ENCODE measurements at regions not wholly inside any gene's neighbourhood (a gene's known extent, or its start where the extent isn't known, plus 50 kb on each side); places are given as distances from the start of the nearest gene placed in this dataset.
"Not testable (repeated sequence)": the region's sequence is repeated elsewhere in the genome, so short reads cannot be mapped to it uniquely, and the experiment has no call there.

DNA sequence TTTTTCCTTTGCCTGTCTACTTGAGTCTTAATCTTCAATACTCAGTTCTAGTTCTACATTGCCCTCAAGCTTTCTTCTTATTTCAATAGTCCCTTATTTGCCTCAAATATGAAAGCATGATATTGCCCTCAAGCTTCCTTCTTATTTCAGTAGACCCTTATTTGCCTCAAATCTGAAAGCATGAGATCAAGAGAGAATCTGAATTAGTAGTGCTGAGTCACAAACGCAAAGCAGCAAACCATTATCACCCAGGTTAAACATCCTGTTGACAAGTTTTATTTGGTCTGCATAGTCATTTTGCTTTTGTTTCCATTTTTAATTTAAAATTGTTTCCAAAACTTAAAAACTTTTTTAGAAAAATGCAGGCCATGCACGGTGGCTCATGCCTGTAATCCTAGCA is 583.3 kb upstream of the FSHR start:
- Mint-ChIP-seq H3K36me3 (ENCODE audit: low read depth) (no peaks in the 10 kb centered on the region), H3K27me3 (ENCODE audit: low read depth) (no peaks in the 10 kb centered on the region), H3K4me3 (no peak overlapping the region), H3K4me1 (no peaks in the 10 kb centered on the region), H3K9me3 (peaks cover 7% of the 10 kb centered on the region), H3K27ac (no peak overlapping the region)
- TF ChIP-seq CTCF (IDR thresholded peaks at IDR 0.05; ENCODE audit: unreplicated experiment in 3 of 3): no peak

DNA sequence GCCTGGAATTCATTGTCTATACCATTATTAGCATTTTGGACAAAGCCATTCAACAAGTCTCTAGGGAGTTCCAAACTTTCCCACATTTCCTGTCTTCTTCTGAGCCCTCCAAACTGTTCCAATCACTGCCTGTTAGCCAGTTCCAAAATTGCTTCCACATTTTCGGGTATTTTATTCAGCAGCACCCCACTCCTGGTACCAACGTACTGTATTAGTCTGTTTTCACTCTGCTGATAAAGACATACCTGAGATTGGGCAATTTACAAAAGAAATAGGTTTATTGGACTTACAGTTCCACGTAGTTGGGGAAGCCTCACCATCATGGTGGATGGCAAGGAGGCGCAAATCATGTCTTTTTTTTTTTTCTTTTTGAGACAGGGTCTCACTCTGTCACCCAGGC is 578.6 kb upstream of the FSHR start:
- not testable (repeated sequence) for H3K4me1 Mint-ChIP-seq; H3K27me3 Mint-ChIP-seq (ENCODE audit: low read depth); H3K4me3 Mint-ChIP-seq; H3K36me3 Mint-ChIP-seq (ENCODE audit: low read depth); H3K27ac Mint-ChIP-seq
- peaks cover 12% of the 10 kb centered on the region for H3K9me3 Mint-ChIP-seq

DNA sequence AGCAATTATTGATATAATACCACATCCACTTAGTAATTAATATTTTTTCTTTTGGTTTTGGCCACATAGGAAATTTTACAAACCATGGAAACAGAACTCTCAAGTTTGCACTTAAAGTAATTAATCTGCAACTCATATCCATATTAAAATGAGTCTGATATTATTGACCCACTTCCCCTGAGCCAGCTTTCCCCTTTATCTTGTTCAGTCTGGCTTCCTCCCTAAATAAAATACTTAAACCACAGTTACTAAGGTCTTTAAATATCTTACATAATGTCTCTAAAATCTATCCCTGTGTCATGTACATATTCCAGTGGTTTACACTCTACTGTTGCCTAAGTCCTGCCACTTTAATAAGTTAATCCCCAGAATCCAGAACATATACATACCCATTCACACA is 564.9 kb upstream of the FSHR start:
- Mint-ChIP-seq H3K4me3 (no peak overlapping the region), H3K9me3 (no peaks in the 10 kb centered on the region), H3K27me3 (ENCODE audit: low read depth) (no peaks in the 10 kb centered on the region), H3K36me3 (ENCODE audit: low read depth) (no peaks in the 10 kb centered on the region), H3K27ac (no peak overlapping the region), H3K4me1 (no peaks in the 10 kb centered on the region)
- TF ChIP-seq CTCF (IDR thresholded peaks at IDR 0.05; ENCODE audit: unreplicated experiment in 3 of 3): no peak

- peaks cover 6% of the 10 kb centered on the region for H3K4me1 Mint-ChIP-seq
- H3K4me3 Mint-ChIP-seq: no peak overlapping the region
Measured at GRCh38 chr2:49715597-49715996, 561.3 kb upstream of the FSHR start.

GRCh38 chr2:49714454-49714853 is 560.1 kb upstream of the FSHR start:
- H3K9me3 Mint-ChIP-seq: no peaks in the 10 kb centered on the region
- no peak overlapping the region for H3K4me3 Mint-ChIP-seq
- no peaks in the 10 kb centered on the region for H3K36me3 Mint-ChIP-seq (ENCODE audit: low read depth)
- TF ChIP-seq CTCF (IDR thresholded peaks at IDR 0.05; ENCODE audit: unreplicated experiment in 3 of 3): no peak
- H3K27ac Mint-ChIP-seq: no peak overlapping the region
- peaks cover 6% of the 10 kb centered on the region for H3K4me1 Mint-ChIP-seq
- H3K27me3 Mint-ChIP-seq (ENCODE audit: low read depth): no peaks in the 10 kb centered on the region

More at GRCh38 chr2:49715597-49715996, 561.3 kb upstream of the FSHR start:
- no peaks in the 10 kb centered on the region for H3K36me3 Mint-ChIP-seq (ENCODE audit: low read depth)
- H3K9me3 Mint-ChIP-seq: no peaks in the 10 kb centered on the region
- H3K27ac Mint-ChIP-seq: no peak overlapping the region
- TF ChIP-seq CTCF (IDR thresholded peaks at IDR 0.05; ENCODE audit: unreplicated experiment in 3 of 3): no peak
- H3K27me3 Mint-ChIP-seq (ENCODE audit: low read depth): no peaks in the 10 kb centered on the region

GRCh38 chr2:49702740-49703139 is 548.4 kb upstream of the FSHR start:
- Mint-ChIP-seq H3K4me3 (no peak overlapping the region), H3K4me1 (no peaks in the 10 kb centered on the region), H3K9me3 (no peaks in the 10 kb centered on the region), H3K36me3 (ENCODE audit: low read depth) (no peaks in the 10 kb centered on the region), H3K27me3 (ENCODE audit: low read depth) (no peaks in the 10 kb centered on the region), H3K27ac (no peak overlapping the region)
- no peak for TF ChIP-seq CTCF (IDR thresholded peaks at IDR 0.05; ENCODE audit: unreplicated experiment in 3 of 3)
